NAMALWA (cell line): ENCODE measurements at regions not wholly inside any gene's neighbourhood (a gene's known extent, or its start where the extent isn't known, plus 50 kb on each side); places are given as distances from the start of the nearest gene placed in this dataset.

Source experiments
- DNase-seq: peaks from one replicate; pipeline ENCODE4 v3.0.0-alpha.2; 2015; ENCODE audit warnings: low spot score

GRCh38 chr5:56622141-56622540 lies 193.2 kb upstream of the MAP3K1 start:
- DNase-seq: no peak

- no peak for DNase-seq
These were observed 194.3 kb upstream of the MAP3K1 start for GRCh38 chr5:56620903-56621677.

- DNase-seq: no peak
These were observed 197.4 kb upstream of the MAP3K1 start for GRCh38 chr5:56617998-56618397.

- DNase-seq: no peak
These were observed 198.7 kb upstream of the MAP3K1 start for GRCh38 chr5:56616454-56617160.

- DNase-seq: no peak
These were observed 199.8 kb upstream of the MAP3K1 start for GRCh38 chr5:56615361-56616153.

- no peak for DNase-seq
These were observed 202.6 kb upstream of the MAP3K1 start for GRCh38 chr5:56612759-56613158.

- no peak for DNase-seq
These were observed 203.0 kb upstream of the MAP3K1 start for GRCh38 chr5:56612353-56612752.

GRCh38 chr5:56610093-56610698 lies 205.2 kb upstream of the MAP3K1 start:
- no peak for DNase-seq

- no peak for DNase-seq
These were observed 207.0 kb upstream of the MAP3K1 start for GRCh38 chr5:56608217-56608925.

GRCh38 chr5:56607551-56607950 lies 207.8 kb upstream of the MAP3K1 start:
- DNase-seq: no peak

GRCh38 chr5:56607074-56607473 lies 208.3 kb upstream of the MAP3K1 start:
- no peak for DNase-seq

- no peak for DNase-seq
These were observed 209.2 kb upstream of the MAP3K1 start for GRCh38 chr5:56606192-56606591.

- DNase-seq: no peak
These were observed 210.1 kb upstream of the MAP3K1 start for GRCh38 chr5:56605231-56605630.

GRCh38 chr5:56601641-56602071 lies 213.7 kb upstream of the MAP3K1 start:
- no peak for DNase-seq

GRCh38 chr5:56598941-56599340 lies 216.4 kb upstream of the MAP3K1 start:
- DNase-seq: no peak

GRCh38 chr5:56596155-56596554 lies 219.2 kb upstream of the MAP3K1 start:
- DNase-seq: no peak

- no peak for DNase-seq
These were observed 219.8 kb upstream of the MAP3K1 start for GRCh38 chr5:56595566-56595965.

GRCh38 chr5:56594792-56595191 lies 220.6 kb upstream of the MAP3K1 start:
- no peak for DNase-seq

- no peak for DNase-seq
These were observed 224.3 kb upstream of the MAP3K1 start for GRCh38 chr5:56591081-56591480.

GRCh38 chr5:56589481-56589860 lies 225.9 kb upstream of the MAP3K1 start:
- no peak for DNase-seq

- DNase-seq: peak; percentile 90
These were observed 226.5 kb upstream of the MAP3K1 start for GRCh38 chr5:56588636-56589480.
